Thyroid gland (tissue), 4 donors: ENCODE measurements at regions not wholly inside any gene's neighbourhood (a gene's known extent, or its start where the extent isn't known, plus 50 kb on each side); places are given as distances from the start of the nearest gene placed in this dataset.

Source experiments
- CTCF ChIP-seq, 6 experiments: fragments of 200-600 bp in 3 of 6; fragments of 450-650 bp in 3 of 6; sonication (generic) in 3 of 6; IDR thresholded peaks; one replicate each; pipeline ENCODE4 v1.5.1; 2016 to 2019; ENCODE audit warnings: antibody characterized with exemption in 6 of 6, mild to moderate bottlenecking in 2 of 6, inconsistent platforms in 1 of 6, moderate library complexity in 1 of 6
- POLR2A ChIP-seq, 2 donors: fragments of 450-650 bp; IDR thresholded peaks; one replicate each; pipeline ENCODE4 v1.6.1; 2017; ENCODE audit warnings: antibody characterized with exemption in 2 of 2, mild to moderate bottlenecking in 2 of 2, moderate library complexity in 1 of 2

DNA sequence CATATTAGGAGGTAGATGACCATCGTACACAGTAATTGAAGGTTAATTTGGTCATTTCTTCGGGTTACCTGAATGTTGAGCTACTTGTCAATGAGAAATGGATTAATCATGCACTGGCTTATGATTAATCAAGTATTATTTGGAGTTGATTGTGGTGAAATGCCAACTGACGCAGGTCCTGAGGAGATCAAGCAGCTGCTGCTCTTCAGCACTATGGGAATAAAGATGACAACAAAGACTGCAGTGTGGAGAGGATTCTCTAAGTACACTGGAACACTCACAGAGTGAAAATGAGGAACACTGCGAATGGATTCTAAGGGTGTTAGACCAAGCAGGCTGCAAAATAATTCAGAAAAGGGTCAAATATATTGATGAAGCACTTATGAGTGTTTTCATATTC is 202.8 kb upstream of the DIO2 start:
- TF ChIP-seq POLR2A (IDR thresholded peaks at IDR 0.05): no peak
- no peak for TF ChIP-seq CTCF (IDR thresholded peaks at IDR 0.05)
